Stomach (tissue), 4 donors: ENCODE measurements at regions not wholly inside any gene's neighbourhood (a gene's known extent, or its start where the extent isn't known, plus 50 kb on each side); places are given as distances from the start of the nearest gene placed in this dataset.

ENCODE experiments used
- CTCF ChIP-seq, 7 experiments: fragments of 450-650 bp in 4 of 7; fragments of 200-600 bp in 3 of 7; sonication (generic) in 3 of 7; IDR thresholded peaks; one replicate each; pipeline ENCODE4 v1.5.1; 2016 to 2019; ENCODE audit warnings: antibody characterized with exemption in 7 of 7, control low read depth in 2 of 7, mild to moderate bottlenecking in 1 of 7
- POLR2A ChIP-seq, 4 donors: fragments of 450-650 bp; IDR thresholded peaks; one replicate each; pipeline ENCODE4 v1.6.1; 2016; ENCODE audit warnings: antibody characterized with exemption in 4 of 4, control low read depth in 2 of 4, mild to moderate bottlenecking in 1 of 4, moderate library complexity in 1 of 4
- POLR2AphosphoS5 ChIP-seq, 3 donors: sonication (generic); formaldehyde crosslinking; IDR thresholded peaks; one replicate each; pipeline ENCODE4 v1.6.1; 2016; ENCODE audit warnings: antibody characterized with exemption in 3 of 3

DNA sequence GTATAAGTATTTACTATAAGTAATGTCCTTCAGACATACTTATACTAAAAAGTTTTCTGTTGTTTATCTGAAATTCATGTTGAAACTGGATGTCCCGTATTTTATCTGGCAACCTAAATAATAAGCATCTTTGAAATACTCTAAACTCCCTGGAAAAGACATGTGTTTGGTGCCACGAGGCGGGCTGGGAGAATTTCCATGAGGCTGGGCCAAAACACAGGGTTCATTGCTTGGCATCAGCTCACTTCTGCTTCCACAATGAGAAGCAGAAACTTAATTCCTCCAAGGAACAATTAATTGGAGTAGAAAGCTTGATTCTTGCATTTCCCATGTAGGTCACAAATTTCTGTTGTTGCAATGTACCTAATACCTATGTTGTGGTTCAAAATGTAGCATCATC lies 110.2 kb downstream of the PSMG1 start:
- TF ChIP-seq POLR2A (IDR thresholded peaks at IDR 0.05) (no peak), CTCF (IDR thresholded peaks at IDR 0.05) (no peak), POLR2AphosphoS5 (IDR thresholded peaks at IDR 0.05) (no peak)
